Natural killer cell treated with Interleukin-12 subunit alpha and Interleukin-12 subunit beta and Interleukin-15 and Interleukin-18, amount 100 ng/mL, for 72 hours (primary cell): ENCODE measurements at regions not wholly inside any gene's neighbourhood (a gene's known extent, or its start where the extent isn't known, plus 50 kb on each side); places are given as distances from the start of the nearest gene placed in this dataset.

Experiments
- ATAC-seq, 2 donors: fragments of 150-1000 bp; cut with Tn5 transposase in 1 of 2; sonication (Bioruptor Pico), chemical (Tn5 transposase) in 1 of 2; 2 replicates each; pipeline ENCODE4 v1.10.0; 2021
- DNase-seq: peaks from one replicate; pipeline ENCODE4 v3.0.0; 2022; ENCODE audit warnings: low spot score
- H3K27ac Mint-ChIP-seq, 2 donors: 1 replicate in 1 of 2; 2 replicates in 1 of 2; pipeline ENCODE4 v1.8.0; 2022; ENCODE audit warnings: mixed read lengths in 2 of 2, mild to moderate bottlenecking in 1 of 2, moderate library complexity in 1 of 2
- H3K27me3 Mint-ChIP-seq, 2 donors: 1 replicate in 1 of 2; 2 replicates in 1 of 2; pipeline ENCODE4 v1.8.0; 2022; ENCODE audit warnings: mixed read lengths in 2 of 2
- H3K36me3 Mint-ChIP-seq: one replicate; pipeline ENCODE4 v1.8.0; 2022; ENCODE audit warnings: mixed read lengths
- H3K4me1 Mint-ChIP-seq, 2 donors: 1 replicate in 1 of 2; 2 replicates in 1 of 2; pipeline ENCODE4 v1.8.0; 2022; ENCODE audit warnings: low read depth in 2 of 2, mixed read lengths in 2 of 2, mild to moderate bottlenecking in 1 of 2
- H3K4me3 Mint-ChIP-seq: one replicate; pipeline ENCODE4 v1.8.0; 2022; ENCODE audit warnings: mixed read lengths
- H3K9me3 Mint-ChIP-seq: 2 replicates; pipeline ENCODE4 v1.8.0; 2022; ENCODE audit warnings: mixed read lengths

DNA sequence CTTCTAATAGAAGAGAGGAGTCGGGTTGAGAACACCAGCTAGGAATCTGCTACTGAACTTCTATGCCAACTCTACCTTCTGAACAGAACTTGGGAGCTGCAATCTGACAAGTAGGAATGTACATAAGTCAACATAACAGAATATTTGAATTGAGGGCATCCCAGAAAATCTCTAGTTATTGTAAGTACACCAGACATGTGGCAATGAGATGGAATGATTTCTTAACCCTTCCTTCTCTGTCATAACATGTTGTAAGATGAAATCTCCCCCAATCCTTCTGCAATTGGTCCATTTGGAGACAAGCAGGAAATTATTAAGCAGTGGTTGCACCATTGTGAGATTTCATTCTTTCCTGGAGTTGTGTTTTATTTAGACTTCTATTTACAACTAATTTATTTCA is 68.7 kb upstream of the TMPO start:
- no peak for DNase-seq
- H3K9me3 Mint-ChIP-seq, result no peaks in the 10 kb centered on the region
- H3K27me3 Mint-ChIP-seq, result peaks cover 22 to 34% of the 10 kb centered on the region in 2 donors
- no peak for ATAC-seq
- H3K4me3 Mint-ChIP-seq, result no peak overlapping the region
- no peaks in the 10 kb centered on the region for H3K36me3 Mint-ChIP-seq
- no peak overlapping the region for H3K27ac Mint-ChIP-seq
- H3K4me1 Mint-ChIP-seq, result no peaks in the 10 kb centered on the region

DNA sequence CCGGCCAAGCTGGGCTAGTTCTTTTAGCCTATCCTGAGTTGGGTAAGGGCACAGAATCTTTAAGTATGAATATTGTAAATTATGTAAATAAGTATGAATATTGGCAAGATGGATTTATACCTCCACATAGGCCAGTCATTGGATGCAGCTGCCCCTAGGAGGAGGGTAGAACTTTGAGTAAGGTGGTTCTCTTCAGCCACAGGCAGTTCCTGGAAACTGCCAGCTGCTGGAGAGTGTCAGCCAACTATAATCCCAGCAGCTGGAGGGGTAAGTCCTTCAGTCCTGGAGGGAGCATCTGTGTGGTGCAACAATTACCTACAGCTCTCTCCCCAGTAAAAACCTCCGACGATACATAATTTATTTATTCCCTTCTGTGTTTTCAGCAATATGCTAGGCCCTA is 65.8 kb upstream of the TMPO start:
- no peak for ATAC-seq
- Mint-ChIP-seq H3K4me3 (no peak overlapping the region), H3K9me3 (no peaks in the 10 kb centered on the region), H3K4me1 (no peaks in the 10 kb centered on the region), H3K27ac (no peak overlapping the region), H3K27me3 (peaks cover 20 to 23% of the 10 kb centered on the region in 2 donors), H3K36me3 (no peaks in the 10 kb centered on the region)
- no peak for DNase-seq

DNA sequence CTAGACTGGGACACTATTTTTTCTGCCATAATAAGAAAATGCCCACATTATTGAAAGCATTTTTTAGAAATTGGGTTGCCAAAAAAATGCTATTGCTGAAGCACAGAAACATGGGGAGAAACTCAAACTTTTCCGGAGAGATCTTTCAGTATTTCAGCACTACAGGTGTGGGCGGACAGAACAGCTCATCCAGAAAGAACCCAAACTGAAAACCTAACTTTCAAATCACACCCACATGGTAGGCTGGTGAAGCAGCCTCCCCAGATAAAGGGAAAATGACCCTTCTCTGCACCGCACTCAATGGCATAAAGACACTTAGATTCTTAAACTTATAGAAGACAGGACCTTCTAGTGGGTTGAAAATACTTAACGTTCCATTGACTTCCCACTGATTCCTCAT is 62.3 kb upstream of the TMPO start:
- Mint-ChIP-seq H3K27me3 (peaks cover 25 to 30% of the 10 kb centered on the region in 2 donors), H3K27ac (no peak overlapping the region), H3K36me3 (peaks cover 5% of the 10 kb centered on the region), H3K4me1 (peaks cover 6 to 8% of the 10 kb centered on the region in 2 donors), H3K9me3 (no peaks in the 10 kb centered on the region), H3K4me3 (no peak overlapping the region)
- DNase-seq (no peak), ATAC-seq (no peak)

DNA sequence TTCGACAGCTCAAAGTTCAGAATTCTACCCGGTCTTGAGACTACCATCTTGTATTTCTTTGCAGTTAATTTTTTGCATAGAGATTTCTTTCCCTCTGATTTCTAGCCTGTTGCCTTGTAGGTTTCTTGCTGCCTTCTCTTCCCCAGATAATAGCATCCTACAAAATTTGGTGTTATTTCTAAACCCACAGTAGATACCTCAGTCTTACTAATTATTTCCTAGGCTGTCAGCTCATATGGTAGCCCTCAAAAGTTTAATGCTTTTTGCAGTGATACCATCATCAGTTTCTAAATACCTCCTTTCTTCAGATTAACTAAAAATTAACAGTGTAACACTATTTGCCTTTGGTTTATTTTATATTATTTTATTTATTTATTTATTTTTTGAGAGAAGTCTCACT is 61.9 kb upstream of the TMPO start:
- ATAC-seq, result no peak
- Mint-ChIP-seq H3K27me3 (peaks cover 25 to 27% of the 10 kb centered on the region in 2 donors), H3K27ac (no peak overlapping the region), H3K4me3 (no peak overlapping the region), H3K4me1 (peaks cover 6 to 8% of the 10 kb centered on the region in 2 donors), H3K9me3 (no peaks in the 10 kb centered on the region), H3K36me3 (peaks cover 5% of the 10 kb centered on the region)
- no peak for DNase-seq

DNA sequence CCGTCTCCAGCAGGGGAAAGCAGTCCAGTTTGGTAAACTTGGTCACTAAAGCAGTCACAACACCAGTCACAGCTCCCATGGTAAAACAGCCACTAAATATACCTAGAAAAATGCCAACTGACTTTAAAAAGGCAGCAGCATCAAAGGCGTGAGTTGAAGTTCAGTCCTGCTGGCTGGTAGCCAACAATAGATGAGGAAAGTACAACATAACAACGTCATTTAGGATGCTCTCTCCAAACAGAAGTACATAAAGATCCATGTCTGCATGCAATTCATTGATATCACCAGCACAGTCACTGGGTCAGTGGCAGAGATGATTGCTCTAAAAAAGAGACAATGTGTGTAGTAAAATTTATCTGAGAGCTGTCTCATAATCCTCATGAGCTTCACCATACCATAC is 59.3 kb upstream of the TMPO start:
- H3K27ac Mint-ChIP-seq, result no peak overlapping the region
- H3K27me3 Mint-ChIP-seq, result peaks cover 25 to 27% of the 10 kb centered on the region in 2 donors
- peaks cover 5% of the 10 kb centered on the region for H3K36me3 Mint-ChIP-seq
- ATAC-seq, result no peak
- peak overlapping the region; percentile 76 for H3K4me3 Mint-ChIP-seq
- no peaks in the 10 kb centered on the region for H3K9me3 Mint-ChIP-seq
- H3K4me1 Mint-ChIP-seq, result peaks cover 6 to 8% of the 10 kb centered on the region in 2 donors
- DNase-seq, result no peak

DNA sequence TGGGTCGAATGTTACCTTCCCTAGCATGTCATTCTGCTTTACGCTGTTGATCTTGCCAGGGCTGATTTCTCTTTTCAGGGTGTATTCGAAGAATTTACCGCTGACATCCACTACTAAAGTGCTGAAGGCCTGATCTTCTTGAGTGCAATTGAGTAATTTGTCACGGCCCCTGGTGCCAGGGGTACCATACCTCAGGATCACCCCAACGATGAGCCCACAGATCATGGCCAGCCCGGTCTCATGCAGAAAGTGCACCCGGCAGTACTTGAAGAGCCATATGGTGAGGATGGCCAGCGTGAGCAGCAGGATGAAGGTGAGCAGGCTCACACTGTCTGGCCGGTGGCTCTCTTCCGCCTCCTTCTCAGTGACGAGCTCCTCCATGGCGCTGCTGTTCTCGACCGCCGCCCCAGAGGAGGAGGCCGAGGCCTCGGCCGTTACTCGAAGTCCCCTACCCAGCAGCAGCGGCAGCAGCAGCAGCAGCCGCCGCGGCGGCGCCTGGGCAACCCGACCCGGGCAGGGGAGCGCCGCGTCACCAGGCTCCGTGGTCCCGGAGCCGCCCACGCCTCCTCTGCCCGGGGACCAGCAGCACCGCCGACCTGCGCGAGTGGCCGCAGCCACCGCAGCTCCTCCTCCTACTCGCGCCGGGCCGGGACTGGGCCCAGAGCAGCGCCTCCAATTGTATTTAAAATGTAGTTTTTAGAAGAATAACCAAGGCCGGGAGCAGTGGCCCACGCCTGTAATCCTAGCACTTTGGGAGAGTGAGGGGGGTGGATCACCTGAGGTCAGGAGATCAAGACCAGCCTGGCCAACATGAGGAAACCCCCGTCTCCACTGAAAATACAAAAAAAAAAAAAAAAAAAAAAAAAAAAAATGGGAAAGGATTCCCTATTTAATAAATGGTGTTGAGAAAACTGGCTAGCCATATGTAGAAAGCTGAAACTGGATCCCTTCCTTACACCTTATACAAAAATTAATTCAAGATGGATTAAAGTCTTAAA is 58.5 kb upstream of the TMPO start:
- peak overlapping the region; percentile 76 for H3K4me3 Mint-ChIP-seq
- H3K27ac Mint-ChIP-seq, result no peak overlapping the region

DNA sequence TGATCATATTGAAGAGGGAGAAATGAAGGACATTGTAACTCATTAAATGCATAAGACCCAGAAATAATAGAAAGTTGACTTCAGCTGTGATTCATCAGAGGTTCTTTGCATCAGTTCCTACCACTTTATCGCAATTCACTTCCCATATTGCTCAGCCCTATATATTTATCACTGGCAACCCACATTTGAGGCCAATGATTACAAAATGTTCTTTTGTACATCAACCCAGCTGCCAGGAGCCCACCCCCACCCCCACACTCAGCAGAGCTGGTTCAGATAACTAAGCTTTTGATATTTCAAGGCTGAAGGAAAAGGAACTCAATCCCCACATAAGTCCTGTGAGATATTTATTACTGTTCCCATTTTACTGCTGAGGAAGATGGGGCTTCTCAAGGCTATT is 51.2 kb upstream of the TMPO start:
- Mint-ChIP-seq H3K27me3 (peaks cover 0 to 5% of the 10 kb centered on the region in 2 donors), H3K4me3 (peak overlapping the region; percentile 4), H3K36me3 (no peaks in the 10 kb centered on the region), H3K4me1 (peaks cover 10 to 14% of the 10 kb centered on the region in 2 donors), H3K9me3 (no peaks in the 10 kb centered on the region), H3K27ac (peak overlapping the region in 1 of 2 donors; percentile 43)
- peak; percentile 64 to 75 for ATAC-seq
- no peak for DNase-seq

More for the DNA sequence above, 58.5 kb upstream of the TMPO start:
- H3K27me3 Mint-ChIP-seq, result peaks cover 22 to 27% of the 10 kb centered on the region in 2 donors
- peaks cover 6 to 8% of the 10 kb centered on the region in 2 donors for H3K4me1 Mint-ChIP-seq
- peaks cover 5% of the 10 kb centered on the region for H3K36me3 Mint-ChIP-seq
- ATAC-seq (peak; percentile 90 to 94), DNase-seq (no peak)
- H3K9me3 Mint-ChIP-seq, result no peaks in the 10 kb centered on the region

DNA sequence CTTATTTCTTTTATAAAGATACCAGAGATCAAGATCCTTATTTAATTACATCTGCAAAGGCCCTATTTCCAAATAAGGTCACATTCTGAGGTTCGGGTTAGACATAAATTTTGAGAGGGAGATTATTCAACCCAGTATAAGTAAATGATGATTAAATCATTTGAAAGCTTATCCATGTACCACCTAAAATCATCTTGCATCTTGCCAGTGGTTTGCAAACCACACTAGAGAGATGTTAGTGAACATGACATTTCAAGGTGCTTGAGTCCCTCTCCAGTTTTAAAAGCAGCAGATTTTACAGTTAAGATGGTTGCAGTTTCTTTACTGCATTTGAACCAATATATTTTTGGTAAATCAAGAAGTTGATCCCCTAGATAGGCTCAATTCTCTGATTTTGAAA is 49.9 kb upstream of the TMPO start:
- peak overlapping the region; percentile 1 for H3K4me3 Mint-ChIP-seq
- peaks cover 10 to 15% of the 10 kb centered on the region in 2 donors for H3K4me1 Mint-ChIP-seq

More for the DNA sequence above, 49.9 kb upstream of the TMPO start:
- H3K27me3 Mint-ChIP-seq, result peaks cover 0 to 5% of the 10 kb centered on the region in 2 donors
- ATAC-seq, result no peak
- no peak for DNase-seq
- no peaks in the 10 kb centered on the region for H3K36me3 Mint-ChIP-seq
- H3K27ac Mint-ChIP-seq, result no peak overlapping the region
- H3K9me3 Mint-ChIP-seq, result no peaks in the 10 kb centered on the region
